ENCODE measurements at regions not wholly inside any gene's neighbourhood (a gene's known extent, or its start where the extent isn't known, plus 50 kb on each side); places are given as distances from the start of the nearest gene placed in this dataset.

GRCh38 chr9:134487066-134487710 lies 154.4 kb upstream of the COL5A1 start:
- DNase-seq: no peak

- DNase-seq: peak; percentile 37
Measured at GRCh38 chr9:134488331-134489280, 153.0 kb upstream of the COL5A1 start.

- no peak for DNase-seq
Measured at GRCh38 chr9:134489621-134490408, 151.8 kb upstream of the COL5A1 start.

GRCh38 chr9:134490446-134490845 lies 151.2 kb upstream of the COL5A1 start:
- no peak for DNase-seq

GRCh38 chr9:134491196-134491835 lies 150.3 kb upstream of the COL5A1 start:
- DNase-seq: no peak

GRCh38 chr9:134491856-134492255 lies 149.7 kb upstream of the COL5A1 start:
- DNase-seq: no peak

- DNase-seq: peak; percentile 97
Measured at GRCh38 chr9:134492281-134492691, 149.3 kb upstream of the COL5A1 start.

GRCh38 chr9:134492721-134493460 lies 148.7 kb upstream of the COL5A1 start:
- DNase-seq: no peak

- no peak for DNase-seq
Measured at GRCh38 chr9:134493461-134494272, 147.9 kb upstream of the COL5A1 start.

- no peak for DNase-seq
Measured at GRCh38 chr9:134494273-134494815, 147.3 kb upstream of the COL5A1 start.

- DNase-seq: no peak
Measured at GRCh38 chr9:134494905-134495304, 146.7 kb upstream of the COL5A1 start.

- DNase-seq: no peak
Measured at GRCh38 chr9:134495881-134496412, 145.7 kb upstream of the COL5A1 start.

GRCh38 chr9:134496413-134497282 lies 145.0 kb upstream of the COL5A1 start:
- peak; percentile 82 for DNase-seq

GRCh38 chr9:134497283-134497860 lies 144.2 kb upstream of the COL5A1 start:
- DNase-seq: no peak

- no peak for DNase-seq
Measured at GRCh38 chr9:134498814-134499166, 142.8 kb upstream of the COL5A1 start.

- no peak for DNase-seq
Measured at GRCh38 chr9:134500931-134501760, 140.5 kb upstream of the COL5A1 start.

- no peak for DNase-seq
Measured at GRCh38 chr9:134501761-134502265, 139.8 kb upstream of the COL5A1 start.

GRCh38 chr9:134502266-134502791 lies 139.3 kb upstream of the COL5A1 start:
- DNase-seq: no peak
